NCI-H69 (cell line): ENCODE measurements at regions not wholly inside any gene's neighbourhood (a gene's known extent, or its start where the extent isn't known, plus 50 kb on each side); places are given as distances from the start of the nearest gene placed in this dataset.
A peak's percentile ranks its signal among the peaks of the same experiment; 100 is the strongest.

ENCODE experiments used
- DNase-seq: peaks from one replicate; lab custom pipeline; 2025; lab: John Stamatoyannopoulos, UW

- no peak for DNase-seq
Observed at GRCh38 chr21:33155422-33155821, 74.3 kb upstream of the IFNAR2 start.

- no peak for DNase-seq
Observed at GRCh38 chr21:33157303-33157702, 72.4 kb upstream of the IFNAR2 start.

DNA sequence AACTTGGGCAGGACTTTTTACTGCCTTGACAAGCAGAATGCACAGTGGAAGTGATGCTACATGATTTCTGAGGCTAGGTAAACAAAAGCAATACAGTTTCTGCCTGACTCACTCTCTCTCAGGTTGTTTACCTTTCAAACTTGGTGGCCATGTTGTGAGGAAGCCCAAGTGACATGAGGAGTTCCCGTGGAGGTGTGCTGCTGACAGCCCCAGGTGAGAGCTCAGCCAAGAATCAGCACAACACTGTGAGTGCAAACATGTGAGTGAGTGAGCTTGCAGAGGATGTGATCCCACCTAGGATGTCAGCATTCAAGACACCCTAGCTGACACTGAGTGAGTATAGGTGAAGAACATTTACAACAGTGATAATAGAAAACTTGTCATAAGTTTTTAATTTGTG, 71.1 kb upstream of the IFNAR2 start:
- DNase-seq = no peak

DNA sequence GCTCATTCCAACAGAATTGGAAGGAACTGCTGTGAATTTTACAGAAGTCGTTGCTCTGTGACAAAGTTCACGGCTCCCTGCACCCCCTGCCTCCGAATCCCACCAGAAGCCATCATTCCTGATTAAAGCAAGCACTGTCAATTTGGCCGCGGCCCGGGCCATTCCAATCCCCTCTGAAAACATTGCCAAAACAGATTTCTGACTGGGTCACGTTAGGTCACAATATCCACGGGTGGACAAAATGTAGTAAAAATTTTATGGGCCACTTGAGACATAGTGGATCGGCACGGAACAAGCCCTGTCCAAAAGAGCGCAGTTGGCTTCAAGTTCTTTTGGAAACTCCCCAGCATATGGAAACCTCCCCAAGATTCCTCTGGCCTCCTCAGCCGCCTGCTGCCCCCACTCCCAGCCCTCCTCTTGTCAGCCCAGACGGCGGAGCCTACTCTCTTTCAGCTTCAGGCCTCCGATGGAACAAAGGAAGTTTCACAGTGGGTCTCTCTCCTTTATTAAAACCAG, 67.2 kb upstream of the IFNAR2 start:
- no peak for DNase-seq

DNA sequence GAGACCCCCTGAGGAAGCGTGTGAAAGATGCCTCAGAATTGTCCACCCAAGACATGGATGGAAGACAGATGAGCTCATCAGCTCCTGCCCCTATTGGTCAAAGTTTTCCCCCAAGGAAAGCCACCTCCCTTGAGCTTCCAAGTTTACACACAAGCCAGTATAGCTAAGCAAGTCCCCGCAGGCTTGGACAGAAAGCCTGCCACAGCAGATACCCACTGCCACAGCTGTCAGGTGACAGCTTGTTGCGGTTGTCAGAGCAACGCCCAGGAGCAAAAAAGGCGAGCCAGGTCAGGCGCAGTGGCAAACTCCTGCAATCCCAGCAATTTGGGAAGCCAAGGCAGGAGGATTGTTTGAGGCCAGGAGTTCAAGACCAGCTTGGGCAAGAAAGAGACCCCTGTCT, 60.9 kb upstream of the IFNAR2 start:
- DNase-seq = no peak

DNA sequence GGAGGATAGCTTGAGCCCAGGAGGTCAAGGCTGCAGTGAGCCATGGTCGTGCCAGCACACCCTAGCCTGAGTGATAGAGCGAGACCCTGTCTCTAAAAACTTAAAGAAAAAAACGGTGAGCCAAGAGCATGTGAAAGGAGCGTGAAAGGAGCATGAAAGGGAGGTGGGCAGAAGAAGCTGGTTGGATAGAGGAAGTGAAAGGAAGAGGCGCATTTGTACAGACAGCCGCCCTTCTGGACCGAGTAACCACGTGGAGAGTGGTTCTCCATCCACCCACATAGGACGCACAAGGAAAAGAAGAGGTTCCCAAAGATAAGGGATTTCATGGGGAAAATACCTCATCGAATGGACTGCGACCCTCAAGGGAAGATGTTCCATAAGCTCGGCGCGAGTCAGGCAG, 60.4 kb upstream of the IFNAR2 start:
- DNase-seq = no peak

DNA sequence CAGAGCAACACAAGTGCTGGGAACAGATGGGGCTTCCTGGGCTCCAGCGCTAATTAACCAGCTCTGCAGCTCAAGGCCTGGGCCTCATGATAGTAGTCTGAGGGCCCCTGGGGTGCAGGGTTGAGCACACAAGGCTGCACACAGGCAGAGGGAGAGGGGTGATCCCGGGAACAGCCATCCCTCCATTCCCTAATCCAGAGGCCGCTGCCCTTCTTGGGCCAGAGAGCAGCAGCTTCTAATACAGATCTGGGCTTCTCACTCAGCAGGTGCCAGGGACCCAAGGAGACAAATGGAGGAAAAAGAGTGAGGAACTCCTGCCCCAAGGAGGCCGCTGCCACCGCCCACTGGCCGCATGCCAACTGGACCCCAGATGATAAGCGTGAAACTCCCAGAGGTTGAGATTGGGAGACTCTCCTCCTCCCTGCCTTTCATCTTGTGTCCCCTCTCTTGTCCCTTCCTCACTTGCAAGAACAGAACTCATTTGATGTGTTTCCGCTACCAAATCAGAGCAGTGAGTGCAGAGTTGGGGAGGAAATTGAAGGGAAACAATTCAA, 58.0 kb upstream of the IFNAR2 start:
- peak; percentile 13 for DNase-seq

DNA sequence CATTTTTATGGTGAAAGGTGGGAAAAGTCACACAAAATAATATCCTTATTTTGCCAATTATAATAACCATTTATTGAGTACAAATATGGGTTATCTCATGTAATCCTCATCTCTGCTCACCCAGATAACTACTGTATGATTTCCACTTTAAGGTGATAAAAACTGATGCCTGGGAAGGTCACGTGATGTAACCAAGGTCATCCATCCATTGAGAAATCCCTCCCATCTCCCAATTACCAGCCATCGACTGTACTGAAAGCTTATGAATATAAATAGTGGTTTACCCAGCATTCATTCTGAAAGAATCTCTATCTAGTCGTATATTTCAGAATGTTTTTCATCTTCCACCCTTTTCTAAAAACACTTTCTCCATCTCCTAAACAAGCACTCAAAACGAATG, 55.0 kb upstream of the IFNAR2 start:
- DNase-seq = no peak
